GM19467 (cell line): ENCODE measurements at regions not wholly inside any gene's neighbourhood (a gene's known extent, or its start where the extent isn't known, plus 50 kb on each side); places are given as distances from the start of the nearest gene placed in this dataset.

Source experiments
- ATAC-seq: cut with Tn5 transposase; IDR thresholded peaks from one replicate; pipeline ENCODE4 v1.9.1; 2021; ENCODE audit warnings: mild to moderate bottlenecking, moderate library complexity; ENCODE audit not compliant: unreplicated experiment

- no peak for ATAC-seq
These were observed 54.0 kb upstream of the STMND1 start for GRCh38 chr6:17047889-17048288.

- no peak for ATAC-seq
These were observed 56.1 kb upstream of the STMND1 start for GRCh38 chr6:17045581-17046322.

GRCh38 chr6:17043148-17043522 is 58.7 kb upstream of the STMND1 start:
- no peak for ATAC-seq

GRCh38 chr6:17042422-17043147 is 59.3 kb upstream of the STMND1 start:
- no peak for ATAC-seq

GRCh38 chr6:17039266-17039665 is 62.6 kb upstream of the STMND1 start:
- ATAC-seq: no peak

GRCh38 chr6:17038316-17038715 is 63.5 kb upstream of the STMND1 start:
- ATAC-seq: no peak

GRCh38 chr6:17036065-17036393 is 65.8 kb upstream of the STMND1 start:
- ATAC-seq: no peak

GRCh38 chr6:17035257-17036064 is 66.4 kb upstream of the STMND1 start:
- no peak for ATAC-seq

- no peak for ATAC-seq
These were observed 68.1 kb upstream of the STMND1 start for GRCh38 chr6:17033746-17034145.

GRCh38 chr6:17032988-17033634 is 68.7 kb upstream of the STMND1 start:
- ATAC-seq: no peak

GRCh38 chr6:17032590-17032987 is 69.3 kb upstream of the STMND1 start:
- ATAC-seq: no peak

GRCh38 chr6:17031961-17032360 is 69.9 kb upstream of the STMND1 start:
- no peak for ATAC-seq

- no peak for ATAC-seq
These were observed 74.4 kb upstream of the STMND1 start for GRCh38 chr6:17027441-17027840.

GRCh38 chr6:17022604-17023003 is 79.2 kb upstream of the STMND1 start:
- no peak for ATAC-seq

GRCh38 chr6:17021539-17021889 is 80.3 kb upstream of the STMND1 start:
- ATAC-seq: no peak

- ATAC-seq: no peak
These were observed 80.8 kb upstream of the STMND1 start for GRCh38 chr6:17020889-17021538.

- no peak for ATAC-seq
These were observed 83.4 kb upstream of the STMND1 start for GRCh38 chr6:17018425-17018824.

GRCh38 chr6:17017416-17017815 is 84.4 kb upstream of the STMND1 start:
- ATAC-seq: no peak

GRCh38 chr6:17015551-17016381 is 86.1 kb upstream of the STMND1 start:
- no peak for ATAC-seq

- ATAC-seq: peak; percentile 96
These were observed 86.7 kb upstream of the STMND1 start for GRCh38 chr6:17015144-17015543.
